Ovary (tissue), 3 donors: ENCODE measurements at regions not wholly inside any gene's neighbourhood (a gene's known extent, or its start where the extent isn't known, plus 50 kb on each side); places are given as distances from the start of the nearest gene placed in this dataset.

Experiments
- CTCF ChIP-seq, 3 donors: fragments of 450-650 bp in 2 of 3; fragments of 200-600 bp in 1 of 3; IDR thresholded peaks; one replicate each; pipeline versions ENCODE4 v1.5.1 to v1.8.0; 2016 to 2022; ENCODE audit warnings: antibody characterized with exemption in 3 of 3, mild to moderate bottlenecking in 1 of 3
- POLR2A ChIP-seq: fragments of 450-650 bp; IDR thresholded peaks from one replicate; pipeline ENCODE4 v1.6.1; 2017; ENCODE audit warnings: antibody characterized with exemption, mild to moderate bottlenecking, moderate library complexity
- donor health status: DM: no; HTN: no; CAD: no.

- TF ChIP-seq POLR2A: no peak
- no peak for TF ChIP-seq CTCF (IDR thresholded peaks at IDR 0.05)
These were observed 87.1 kb upstream of the ELL2 start for GRCh38 chr5:96048763-96049162.
